ENCODE measurements at regions not wholly inside any gene's neighbourhood (a gene's known extent, or its start where the extent isn't known, plus 50 kb on each side); places are given as distances from the start of the nearest gene placed in this dataset.

DNA sequence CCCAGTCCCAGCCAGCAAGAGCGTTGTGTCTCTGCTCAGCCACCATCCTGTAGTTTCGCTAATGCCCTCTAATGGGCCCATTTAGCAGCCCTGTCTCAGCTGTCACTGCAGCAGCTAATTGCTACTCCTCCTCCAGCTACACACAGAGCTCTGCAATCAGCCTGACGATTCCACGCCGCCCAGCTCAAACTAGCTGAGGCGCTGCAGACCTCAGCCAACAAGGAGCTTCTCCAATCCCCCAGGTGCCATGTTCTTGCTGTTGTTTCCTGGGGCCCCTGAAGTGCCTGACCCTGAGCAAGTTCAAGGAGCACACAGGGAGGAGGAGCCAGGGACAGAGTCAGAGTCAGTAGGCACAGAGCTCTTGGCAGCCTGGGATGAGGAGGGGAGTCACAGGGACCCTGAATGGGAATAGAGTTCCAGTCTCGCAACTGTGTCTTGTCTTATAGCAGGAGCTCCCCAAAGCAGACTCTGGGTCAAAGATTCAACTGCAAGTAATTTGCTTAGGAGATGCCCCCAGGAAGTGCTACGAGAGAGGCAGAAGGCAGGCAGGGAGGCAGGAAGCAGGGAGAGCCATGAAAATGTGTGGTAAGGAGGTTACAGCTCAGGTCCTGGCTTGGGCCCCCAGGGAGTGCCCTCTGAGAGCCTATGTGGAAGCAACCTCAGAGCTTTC lies 135.8 kb upstream of the UNC5B start:
- no peaks in the 10 kb centered on the region for H3K36me3 Mint-ChIP-seq (ENCODE audit: low read depth)
- H3K27me3 Mint-ChIP-seq (ENCODE audit: low read depth, poor library complexity) = peaks cover 84% of the 10 kb centered on the region
- peak overlapping the region; percentile 35 for H3K4me3 Mint-ChIP-seq
- peak; percentile 2 for DNase-seq
- H3K27ac Mint-ChIP-seq = no peak overlapping the region
- peaks cover 65% of the 10 kb centered on the region for H3K4me1 Mint-ChIP-seq
- no peaks in the 10 kb centered on the region for H3K9me3 Mint-ChIP-seq
- TF ChIP-seq, protein P1, sequence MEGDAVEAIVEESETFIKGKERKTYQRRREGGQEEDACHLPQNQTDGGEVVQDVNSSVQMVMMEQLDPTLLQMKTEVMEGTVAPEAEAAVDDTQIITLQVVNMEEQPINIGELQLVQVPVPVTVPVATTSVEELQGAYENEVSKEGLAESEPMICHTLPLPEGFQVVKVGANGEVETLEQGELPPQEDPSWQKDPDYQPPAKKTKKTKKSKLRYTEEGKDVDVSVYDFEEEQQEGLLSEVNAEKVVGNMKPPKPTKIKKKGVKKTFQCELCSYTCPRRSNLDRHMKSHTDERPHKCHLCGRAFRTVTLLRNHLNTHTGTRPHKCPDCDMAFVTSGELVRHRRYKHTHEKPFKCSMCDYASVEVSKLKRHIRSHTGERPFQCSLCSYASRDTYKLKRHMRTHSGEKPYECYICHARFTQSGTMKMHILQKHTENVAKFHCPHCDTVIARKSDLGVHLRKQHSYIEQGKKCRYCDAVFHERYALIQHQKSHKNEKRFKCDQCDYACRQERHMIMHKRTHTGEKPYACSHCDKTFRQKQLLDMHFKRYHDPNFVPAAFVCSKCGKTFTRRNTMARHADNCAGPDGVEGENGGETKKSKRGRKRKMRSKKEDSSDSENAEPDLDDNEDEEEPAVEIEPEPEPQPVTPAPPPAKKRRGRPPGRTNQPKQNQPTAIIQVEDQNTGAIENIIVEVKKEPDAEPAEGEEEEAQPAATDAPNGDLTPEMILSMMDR (IDR thresholded peaks at IDR 0.05) = no peak

- no peaks in the 10 kb centered on the region for H3K36me3 Mint-ChIP-seq (ENCODE audit: low read depth)
- H3K27ac Mint-ChIP-seq = no peak overlapping the region
- TF ChIP-seq, protein P1 (IDR thresholded peaks at IDR 0.05) = no peak
- H3K4me3 Mint-ChIP-seq = no peak overlapping the region
- no peak for DNase-seq
- H3K9me3 Mint-ChIP-seq = no peaks in the 10 kb centered on the region
- peaks cover 79% of the 10 kb centered on the region for H3K27me3 Mint-ChIP-seq (ENCODE audit: low read depth, poor library complexity)
- H3K4me1 Mint-ChIP-seq = peaks cover 64% of the 10 kb centered on the region
Observed at GRCh38 chr10:71077143-71077581, 135.2 kb upstream of the UNC5B start.

DNA sequence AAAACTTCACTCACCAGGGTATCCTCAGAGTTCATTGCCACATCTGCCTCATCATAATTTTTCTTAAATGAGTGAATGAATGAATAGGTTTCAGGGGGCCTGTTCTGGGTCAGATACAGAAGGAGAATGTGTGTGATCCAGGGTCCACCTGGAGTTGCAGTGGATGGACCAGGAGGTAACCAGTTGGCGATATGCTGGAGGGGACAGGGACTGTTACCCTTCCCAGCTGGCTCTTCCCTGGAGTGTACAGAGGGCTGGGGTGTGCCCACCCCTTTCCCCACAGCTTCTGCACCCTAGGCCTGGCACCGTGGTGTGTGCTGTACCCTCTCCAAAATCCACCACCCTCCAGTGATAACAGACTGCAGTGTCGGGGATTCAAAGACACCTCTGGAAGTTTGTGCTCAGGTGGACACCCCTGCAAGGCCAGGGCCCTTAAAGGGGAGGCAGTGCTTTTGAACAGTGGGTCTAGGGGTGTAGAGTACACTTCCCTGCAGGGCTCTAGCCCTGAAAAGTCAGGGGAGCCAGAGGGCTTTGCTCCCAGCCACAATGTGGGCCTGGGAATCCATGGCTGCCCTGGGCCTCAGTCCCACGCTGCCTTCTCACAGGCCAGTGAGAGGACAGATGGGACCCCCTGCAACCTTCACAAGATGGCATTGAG lies 134.4 kb upstream of the UNC5B start:
- H3K9me3 Mint-ChIP-seq = no peaks in the 10 kb centered on the region
- peaks cover 77% of the 10 kb centered on the region for H3K27me3 Mint-ChIP-seq (ENCODE audit: low read depth, poor library complexity)
- H3K4me1 Mint-ChIP-seq = peaks cover 68% of the 10 kb centered on the region
- H3K36me3 Mint-ChIP-seq (ENCODE audit: low read depth) = no peaks in the 10 kb centered on the region
- no peak overlapping the region for H3K4me3 Mint-ChIP-seq
- H3K27ac Mint-ChIP-seq = no peak overlapping the region
- TF ChIP-seq, protein P1 (IDR thresholded peaks at IDR 0.05) = no peak
- DNase-seq = no peak

DNA sequence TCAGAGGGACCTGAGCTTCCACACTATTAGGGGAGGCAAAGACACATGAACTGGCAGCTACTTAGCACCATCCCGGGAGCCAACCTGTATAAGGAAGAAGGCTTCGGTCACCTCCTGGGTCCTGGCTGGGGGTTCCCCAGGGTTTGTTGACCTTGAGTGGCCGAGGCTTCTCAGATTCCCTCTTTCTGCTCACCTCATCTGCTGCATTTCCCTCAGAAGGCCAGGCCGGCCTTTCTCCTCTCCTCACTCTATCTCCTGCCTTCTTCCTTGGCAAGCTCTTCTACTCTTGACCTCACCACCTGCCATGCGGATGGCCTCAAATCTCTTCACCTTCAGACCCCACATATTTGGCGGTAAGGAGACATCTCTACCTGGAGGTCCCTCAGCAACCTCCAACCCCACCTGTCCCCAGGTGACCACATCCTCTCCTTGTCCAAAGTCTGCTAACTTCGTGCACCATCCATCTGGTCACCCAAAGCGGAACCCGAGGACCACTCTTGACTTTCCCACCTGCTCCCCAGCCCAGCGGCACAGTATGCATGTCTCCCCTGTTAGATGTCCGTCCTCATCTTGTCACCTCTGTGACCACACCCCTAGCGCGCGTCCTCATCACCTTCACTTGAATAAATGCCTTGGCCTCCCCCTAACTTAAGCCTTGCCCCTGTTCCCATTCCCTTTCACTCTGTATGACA lies 133.8 kb upstream of the UNC5B start:
- Mint-ChIP-seq H3K36me3 (ENCODE audit: low read depth) (no peaks in the 10 kb centered on the region), H3K4me1 (peaks cover 69% of the 10 kb centered on the region), H3K27ac (no peak overlapping the region), H3K9me3 (no peaks in the 10 kb centered on the region), H3K4me3 (no peak overlapping the region), H3K27me3 (ENCODE audit: low read depth, poor library complexity) (peaks cover 71% of the 10 kb centered on the region)
- TF ChIP-seq, protein P1 (IDR thresholded peaks at IDR 0.05) = no peak
- DNase-seq = no peak

DNA sequence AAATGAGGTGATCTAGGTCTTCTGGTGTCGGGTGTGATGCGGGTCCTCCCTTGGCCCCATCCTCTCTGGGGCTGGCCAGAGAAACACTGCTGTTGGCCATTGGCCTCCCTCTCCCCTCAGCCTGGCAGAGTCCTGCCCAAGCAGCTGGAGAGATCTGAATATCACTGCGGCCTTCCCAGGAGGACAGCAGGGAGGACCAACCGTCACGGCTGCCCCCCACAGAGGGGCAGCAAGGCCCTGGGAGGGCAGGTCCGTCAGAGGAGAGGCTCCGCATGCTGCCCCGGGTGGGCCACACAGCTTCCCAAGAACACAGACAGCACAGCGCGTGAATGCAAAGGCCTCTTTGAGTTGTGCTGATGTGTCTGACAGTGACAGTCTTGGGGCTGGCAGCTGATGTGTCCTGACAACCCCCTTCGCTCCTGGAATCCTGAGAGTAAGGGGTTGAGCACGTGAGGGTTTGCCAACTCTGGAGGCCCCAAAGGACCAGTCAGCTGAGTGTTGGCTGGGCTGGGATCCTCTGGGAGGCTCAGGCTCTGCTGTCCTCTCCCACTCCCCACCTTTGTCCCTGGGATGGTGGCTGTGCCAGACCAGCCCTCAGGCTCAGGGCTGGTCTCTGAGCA lies 132.5 kb upstream of the UNC5B start:
- H3K27ac Mint-ChIP-seq = no peak overlapping the region
- peaks cover 65% of the 10 kb centered on the region for H3K4me1 Mint-ChIP-seq
- TF ChIP-seq, protein P1 (IDR thresholded peaks at IDR 0.05) = no peak
- peaks cover 58% of the 10 kb centered on the region for H3K27me3 Mint-ChIP-seq (ENCODE audit: low read depth, poor library complexity)
- H3K4me3 Mint-ChIP-seq = no peak overlapping the region
- no peak for DNase-seq
- no peaks in the 10 kb centered on the region for H3K9me3 Mint-ChIP-seq
- H3K36me3 Mint-ChIP-seq (ENCODE audit: low read depth) = no peaks in the 10 kb centered on the region

Measured in nephron progenitor cell (in vitro differentiated cells).